ENCODE measurements at regions not wholly inside any gene's neighbourhood (a gene's known extent, or its start where the extent isn't known, plus 50 kb on each side); places are given as distances from the start of the nearest gene placed in this dataset.
"Not testable (repeated sequence)": the region's sequence is repeated elsewhere in the genome, so short reads cannot be mapped to it uniquely, and the experiment has no call there.

GRCh38 chr9:99632349-99633038, 189.2 kb upstream of the NR4A3 start:
- DNase-seq (ENCODE audit: low spot score), result no peak

- DNase-seq (ENCODE audit: low spot score), result no peak
Measured at GRCh38 chr9:99633265-99633664, 188.4 kb upstream of the NR4A3 start.

GRCh38 chr9:99634186-99634585, 187.5 kb upstream of the NR4A3 start:
- no peak for DNase-seq (ENCODE audit: low spot score)

GRCh38 chr9:99635032-99635431, 186.7 kb upstream of the NR4A3 start:
- no peak for DNase-seq (ENCODE audit: low spot score)

GRCh38 chr9:99637641-99638040, 184.0 kb upstream of the NR4A3 start:
- no peak for DNase-seq (ENCODE audit: low spot score)

GRCh38 chr9:99638971-99639370, 182.7 kb upstream of the NR4A3 start:
- no peak for DNase-seq (ENCODE audit: low spot score)

- DNase-seq (ENCODE audit: low spot score), result no peak
Measured at GRCh38 chr9:99647604-99648003, 174.1 kb upstream of the NR4A3 start.

GRCh38 chr9:99650187-99650874, 171.4 kb upstream of the NR4A3 start:
- DNase-seq (ENCODE audit: low spot score), result no peak

- peak; percentile 1 for DNase-seq (ENCODE audit: low spot score)
Measured at GRCh38 chr9:99660191-99660636, 161.5 kb upstream of the NR4A3 start.

- no peak for DNase-seq (ENCODE audit: low spot score)
Measured at GRCh38 chr9:99663297-99663696, 158.4 kb upstream of the NR4A3 start.

- DNase-seq (ENCODE audit: low spot score), result no peak
Measured at GRCh38 chr9:99663856-99664255, 157.8 kb upstream of the NR4A3 start.

- DNase-seq (ENCODE audit: low spot score), result no peak
Measured at GRCh38 chr9:99666571-99666970, 155.1 kb upstream of the NR4A3 start.

- not testable (repeated sequence) for DNase-seq (ENCODE audit: low spot score)
Measured at GRCh38 chr9:99670886-99671285, 150.8 kb upstream of the NR4A3 start.

- no peak for DNase-seq (ENCODE audit: low spot score)
Measured at GRCh38 chr9:99677281-99677680, 144.4 kb upstream of the NR4A3 start.

- DNase-seq (ENCODE audit: low spot score), result no peak
Measured at GRCh38 chr9:99678566-99678965, 143.1 kb upstream of the NR4A3 start.

- DNase-seq (ENCODE audit: low spot score), result no peak
Measured at GRCh38 chr9:99680191-99680590, 141.5 kb upstream of the NR4A3 start.

- DNase-seq (ENCODE audit: low spot score), result no peak
Measured at GRCh38 chr9:99681113-99681512, 140.6 kb upstream of the NR4A3 start.

- DNase-seq (ENCODE audit: low spot score), result no peak
Measured at GRCh38 chr9:99682378-99682777, 139.3 kb upstream of the NR4A3 start.

GRCh38 chr9:99682870-99683269, 138.8 kb upstream of the NR4A3 start:
- no peak for DNase-seq (ENCODE audit: low spot score)

- no peak for DNase-seq (ENCODE audit: low spot score)
Measured at GRCh38 chr9:99690573-99690972, 131.1 kb upstream of the NR4A3 start.

GRCh38 chr9:99693888-99694287, 127.8 kb upstream of the NR4A3 start:
- DNase-seq (ENCODE audit: low spot score), result no peak

- DNase-seq (ENCODE audit: low spot score), result no peak
Measured at GRCh38 chr9:99694393-99694792, 127.3 kb upstream of the NR4A3 start.

- no peak for DNase-seq (ENCODE audit: low spot score)
Measured at GRCh38 chr9:99699396-99699795, 122.3 kb upstream of the NR4A3 start.

- DNase-seq (ENCODE audit: low spot score), result no peak
Measured at GRCh38 chr9:99712214-99712613, 109.5 kb upstream of the NR4A3 start.

Measured in CD4-positive, alpha-beta T cell treated with Interleukin-2 at 100 ng/mL for 4 hours (primary cell).